IMR-90 (cell line): ENCODE measurements at regions not wholly inside any gene's neighbourhood (a gene's known extent, or its start where the extent isn't known, plus 50 kb on each side); places are given as distances from the start of the nearest gene placed in this dataset.

Experiments used
- ATAC-seq: fragments of 200-7000 bp; cut with Tn5 transposase; 2 replicates; pipeline ENCODE4 v1.9.1; 2020; ENCODE audit warnings: low read depth, mild to moderate bottlenecking, moderate library complexity
- BruUV-seq: library from RNA; stranded (reverse); fragments of 400-500 nt; replicated peaks from 2 replicates; lab custom pipeline; 2021; lab: Mats Ljungman, UMichigan
- CTCF ChIA-PET: fragments of 300-600 bp; formaldehyde crosslinking; extraction: SDS; loops from one replicate; lab custom pipeline; 2021; ENCODE audit warnings: antibody characterized with exemption; lab: Yijun Ruan, JAX
- POLR2A ChIA-PET: fragments of 300-600 bp; sonication (Branson Sonifier 250); formaldehyde crosslinking; loops from one replicate; lab custom pipeline; 2022; ENCODE audit warnings: antibody characterized with exemption; ENCODE audit not compliant: unreplicated experiment; lab: Charles Lee
- DNase-seq: peaks from one replicate; pipeline ENCODE4 v3.0.0; 2013
- H2AFZ ChIP-seq: replicated peaks from 2 replicates; pipeline ENCODE3; 2013; ENCODE audit warnings: low read length, mild to moderate bottlenecking; ENCODE audit not compliant: poor library complexity
- H2AK5ac ChIP-seq: 2 replicates; pipeline ENCODE4 v1.6.1; 2013; ENCODE audit warnings: low read depth, low read length, inconsistent platforms
- H2AK9ac ChIP-seq: replicated peaks from 2 replicates; pipeline ENCODE3; 2013; ENCODE audit warnings: mild to moderate bottlenecking, low read depth, low read length, moderate library complexity; ENCODE audit not compliant: poor library complexity
- H2BK120ac ChIP-seq: 2 replicates; pipeline ENCODE4 v1.6.1; 2013; ENCODE audit warnings: low read depth, low read length, inconsistent platforms
- H2BK15ac ChIP-seq: 3 replicates; pipeline ENCODE4 v1.6.1; 2013; ENCODE audit warnings: low read depth, low read length, inconsistent platforms
- H2BK20ac ChIP-seq: 2 replicates; pipeline ENCODE4 v1.6.1; 2013; ENCODE audit warnings: low read depth, mild to moderate bottlenecking, inconsistent platforms, low read length, moderate library complexity
- H2BK5ac ChIP-seq: 2 replicates; pipeline ENCODE4 v1.6.1; 2013; ENCODE audit warnings: mild to moderate bottlenecking, low read depth, low read length, inconsistent platforms; ENCODE audit not compliant: poor library complexity, severe bottlenecking
- H3K14ac ChIP-seq: replicated peaks from 2 replicates; pipeline ENCODE4 v1.6.1; 2013; ENCODE audit warnings: low read depth, low read length, inconsistent platforms
- H3K18ac ChIP-seq: 2 replicates; pipeline ENCODE4 v1.6.1; 2013; ENCODE audit warnings: low read depth, low read length, control low read depth
- H3K23ac ChIP-seq: 2 replicates; pipeline ENCODE4 v1.6.1; 2013; ENCODE audit warnings: low read depth, low read length, inconsistent platforms
- H3K27ac ChIP-seq: 2 replicates; pipeline ENCODE4 v1.5.1; 2013; ENCODE audit warnings: mild to moderate bottlenecking, control low read depth, low read length; ENCODE audit not compliant: insufficient read depth
- H3K27me3 ChIP-seq: 2 replicates; pipeline ENCODE4 v1.6.1; 2013; ENCODE audit warnings: low read length; ENCODE audit not compliant: control insufficient read depth, insufficient read depth
- H3K36me3 ChIP-seq: 2 replicates; pipeline ENCODE4 v1.6.1; 2013; ENCODE audit warnings: low read length, mixed read lengths; ENCODE audit not compliant: control insufficient read depth, insufficient read depth
- H3K4ac ChIP-seq: 2 replicates; pipeline ENCODE4 v1.6.1; 2013; ENCODE audit warnings: low read depth, low read length, inconsistent platforms
- H3K4me1 ChIP-seq: 2 replicates; pipeline ENCODE4 v1.6.1; 2013; ENCODE audit warnings: low read length, mixed read lengths; ENCODE audit not compliant: control insufficient read depth, insufficient read depth
- H3K4me2 ChIP-seq: 2 replicates; pipeline ENCODE4 v1.6.1; 2013; ENCODE audit warnings: low read depth, mild to moderate bottlenecking, control low read depth, low read length, moderate library complexity
- H3K4me3 ChIP-seq: 2 replicates; pipeline ENCODE4 v1.5.1; 2013; ENCODE audit warnings: low read depth, mild to moderate bottlenecking, control low read depth, low read length, moderate library complexity; ENCODE audit not compliant: insufficient read depth
- H3K56ac ChIP-seq: 2 replicates; pipeline ENCODE4 v1.6.1; 2013; ENCODE audit warnings: low read length, inconsistent platforms; ENCODE audit not compliant: insufficient read depth; ENCODE audit errors: extremely low read depth
- H3K79me1 ChIP-seq, 2 experiments: 2 replicates each; pipeline ENCODE4 v1.6.1; 2013; ENCODE audit warnings: low read length in 2 of 2, inconsistent platforms in 1 of 2, low read depth in 1 of 2
- H3K9ac ChIP-seq: 2 replicates; pipeline ENCODE4 v1.6.1; 2013; ENCODE audit warnings: low read depth, low read length, control low read depth
- H3K9me1 ChIP-seq: 2 replicates; pipeline ENCODE4 v1.6.1; 2013; ENCODE audit warnings: low read length, inconsistent platforms; ENCODE audit not compliant: insufficient read depth
- H3K9me3 ChIP-seq: 2 replicates; pipeline ENCODE4 v1.6.1; 2013; ENCODE audit warnings: low read length; ENCODE audit not compliant: control insufficient read depth, insufficient read depth
- H4K20me1 ChIP-seq: 2 replicates; pipeline ENCODE4 v1.6.1; 2013; ENCODE audit warnings: low read length, inconsistent platforms; ENCODE audit not compliant: insufficient read depth
- H4K5ac ChIP-seq: 2 replicates; pipeline ENCODE4 v1.6.1; 2013; ENCODE audit warnings: mild to moderate bottlenecking, low read depth, low read length, control low read depth
- H4K8ac ChIP-seq, 2 experiments: 2 replicates each; pipeline ENCODE4 v1.6.1; 2013; ENCODE audit warnings: low read depth in 2 of 2, low read length in 2 of 2, control low read depth in 1 of 2, inconsistent platforms in 1 of 2
- H4K91ac ChIP-seq: 2 replicates; pipeline ENCODE4 v1.6.1; 2013; ENCODE audit warnings: low read depth, low read length, inconsistent platforms; ENCODE audit not compliant: insufficient read depth
- CEBPB ChIP-seq: IDR thresholded peaks from 2 replicates; pipeline ENCODE4 v1.6.1; 2012; ENCODE audit warnings: low read depth, low read length, improper control_type of control experiment
- FOS ChIP-seq: fragments of 150-350 bp; IDR thresholded peaks from 2 replicates; pipeline ENCODE4 v1.6.1; 2016; ENCODE audit warnings: low read depth, low read length
- MAFK ChIP-seq: IDR thresholded peaks from 2 replicates; pipeline ENCODE4 v1.6.1; 2012; ENCODE audit warnings: low read depth, low read length, improper control_type of control experiment
- MAZ ChIP-seq: IDR thresholded peaks from 2 replicates; pipeline ENCODE4 v1.6.1; 2012; ENCODE audit warnings: low read depth, mild to moderate bottlenecking, low read length, improper control_type of control experiment, moderate library complexity, borderline replicate concordance
- NFE2L2 ChIP-seq: fragments of 150-350 bp; IDR thresholded peaks from 2 replicates; pipeline ENCODE4 v1.6.1; 2016; ENCODE audit warnings: low read depth, mild to moderate bottlenecking, low read length
- POLR2A ChIP-seq: IDR thresholded peaks from 2 replicates; pipeline ENCODE4 v1.6.1; 2012; ENCODE audit warnings: mild to moderate bottlenecking, low read depth, low read length
- RAD21 ChIP-seq: IDR thresholded peaks from 2 replicates; pipeline ENCODE4 v1.6.1; 2012; ENCODE audit warnings: low read length, improper control_type of control experiment
- RCOR1 ChIP-seq: IDR thresholded peaks from 2 replicates; pipeline ENCODE4 v1.6.1; 2012; ENCODE audit warnings: mild to moderate bottlenecking, low read length, improper control_type of control experiment; ENCODE audit not compliant: insufficient replicate concordance
- RFX5 ChIP-seq: IDR thresholded peaks from 2 replicates; pipeline ENCODE4 v1.8.0; 2012; ENCODE audit warnings: low read depth, mild to moderate bottlenecking, low read length, moderate library complexity
- WGBS, 2 experiments: methylation state at CpG; one replicate each; pipeline versions ENCODE4 v1.1.5 to v1.1.7; 2013; ENCODE audit warnings: missing lambda C conversion rate in 2 of 2; ENCODE audit not compliant: insufficient read length in 1 of 2; ENCODE audit errors: extremely low coverage in 2 of 2; 5-methylcytosine and 5-hydroxymethylcytosine counted together
- dilution Hi-C: fragments of 300-500 bp; cut with HindIII; formaldehyde crosslinking; loops from one replicate; pipeline ENCODE4 v1.14.3; 2018; ENCODE audit warnings: low sequenced_read_pairs; ENCODE audit not compliant: unreplicated experiment
- in situ Hi-C: fragments of 300-500 bp; cut with MboI; formaldehyde crosslinking; loops from 3 replicates; pipeline ENCODE4 v1.14.3; 2019; ENCODE audit warnings: low sequenced_read_pairs, inconsistent platforms, mixed read lengths
- intact Hi-C: fragments of 100-400 bp; cut with micrococcal nuclease; formaldehyde crosslinking; loops from 2 replicates; pipeline ENCODE4 v1.10.0; 2022
- TF ChIP-seq, protein P1 (sequence below): fragments of 150-350 bp; IDR thresholded peaks from 2 replicates; pipeline ENCODE4 v1.6.1; 2017; ENCODE audit warnings: mild to moderate bottlenecking, antibody characterized with exemption, low read length, low read depth
- TF ChIP-seq, protein P2 (sequence below): conservative IDR thresholded peaks from 2 replicates; pipeline ENCODE4 v1.5.1; 2012; ENCODE audit warnings: mild to moderate bottlenecking, low read depth, low read length, improper control_type of control experiment

DNA sequence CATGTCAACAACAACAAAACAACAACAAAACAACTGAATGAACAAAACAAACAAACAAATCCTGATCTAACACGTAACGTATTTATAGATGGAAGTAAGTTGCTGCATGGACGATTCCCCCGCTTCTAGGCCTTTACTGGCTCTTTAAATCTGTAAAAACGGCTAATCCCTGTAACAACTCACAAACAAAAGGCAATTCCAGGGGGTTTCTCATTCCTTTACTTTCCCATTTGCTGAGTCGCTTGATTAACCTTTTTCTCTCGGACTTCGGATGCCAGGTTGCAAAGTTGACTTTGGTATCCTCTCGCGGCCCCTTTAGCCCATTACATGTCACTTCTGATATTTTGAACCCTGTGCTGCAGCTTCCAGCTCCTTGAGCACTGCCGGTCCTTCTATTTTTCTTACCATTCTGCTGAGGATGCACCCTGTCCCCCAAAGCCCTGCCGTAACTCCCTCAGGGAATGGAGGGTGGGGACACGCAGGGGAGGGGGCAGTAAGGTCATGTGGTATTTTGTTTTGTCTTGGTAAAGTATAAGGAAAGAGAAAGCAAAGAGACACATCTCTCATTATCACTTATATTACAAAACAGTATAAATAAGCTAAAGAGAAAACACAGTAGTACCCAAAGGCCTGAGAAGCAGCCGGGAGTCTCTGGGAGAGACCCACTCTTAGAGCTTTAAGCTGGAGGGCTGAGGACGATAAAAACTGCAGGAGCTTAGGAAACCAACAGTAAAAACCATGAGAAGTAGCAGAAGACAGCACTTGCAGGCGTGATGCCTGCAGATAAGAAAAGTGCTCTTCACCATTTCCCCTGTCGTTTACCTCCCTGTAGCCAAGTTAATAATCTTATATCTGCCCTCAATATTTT lies 457.8 kb upstream of the ZNF717 start:
- BruUV-seq, result no TSS peak
- Histone ChIP-seq H4K91ac (no peak overlapping the region), H2AFZ (no peak overlapping the region), H3K9ac (no peak overlapping the region), H3K56ac (no peak overlapping the region), H3K27ac (no peak overlapping the region), H4K20me1 (no peaks in the 10 kb centered on the region), H2BK120ac (no peak overlapping the region), H3K4me3 (no peak overlapping the region), H2AK9ac (no peak overlapping the region), H2BK5ac (no peak overlapping the region), H3K9me3 (no peaks in the 10 kb centered on the region), H3K79me1 (no peaks in the 10 kb centered on the region), H2BK15ac (no peak overlapping the region), H3K18ac (no peak overlapping the region), H3K4me1 (no peaks in the 10 kb centered on the region), H3K9me1 (no peaks in the 10 kb centered on the region), H3K14ac (no peak overlapping the region), H3K4ac (no peak overlapping the region), H4K5ac (no peak overlapping the region), H3K36me3 (no peaks in the 10 kb centered on the region), H2AK5ac (no peak overlapping the region), H3K4me2 (no peak overlapping the region), H4K8ac (no peak overlapping the region), H3K23ac (no peak overlapping the region), H2BK20ac (no peak overlapping the region), H3K27me3 (no peaks in the 10 kb centered on the region; the same call in 1 of the 2 replicates)
- in situ Hi-C loops, result no loop called here
- ATAC-seq (no peak), DNase-seq (no peak)
- ChIA-PET POLR2A (no interaction called here), CTCF (no interaction called here)
- dilution Hi-C loops, result no loop called here
- TF ChIP-seq FOS, result no peak
- TF ChIP-seq CEBPB, result no peak
- TF ChIP-seq RCOR1, result no peak
- TF ChIP-seq NFE2L2, result no peak
- no peak for TF ChIP-seq RAD21
- TF ChIP-seq RFX5, result no peak
- no peak for TF ChIP-seq POLR2A
- TF ChIP-seq, protein P1, sequence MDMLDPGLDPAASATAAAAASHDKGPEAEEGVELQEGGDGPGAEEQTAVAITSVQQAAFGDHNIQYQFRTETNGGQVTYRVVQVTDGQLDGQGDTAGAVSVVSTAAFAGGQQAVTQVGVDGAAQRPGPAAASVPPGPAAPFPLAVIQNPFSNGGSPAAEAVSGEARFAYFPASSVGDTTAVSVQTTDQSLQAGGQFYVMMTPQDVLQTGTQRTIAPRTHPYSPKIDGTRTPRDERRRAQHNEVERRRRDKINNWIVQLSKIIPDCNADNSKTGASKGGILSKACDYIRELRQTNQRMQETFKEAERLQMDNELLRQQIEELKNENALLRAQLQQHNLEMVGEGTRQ, result no peak
- TF ChIP-seq, protein P2, sequence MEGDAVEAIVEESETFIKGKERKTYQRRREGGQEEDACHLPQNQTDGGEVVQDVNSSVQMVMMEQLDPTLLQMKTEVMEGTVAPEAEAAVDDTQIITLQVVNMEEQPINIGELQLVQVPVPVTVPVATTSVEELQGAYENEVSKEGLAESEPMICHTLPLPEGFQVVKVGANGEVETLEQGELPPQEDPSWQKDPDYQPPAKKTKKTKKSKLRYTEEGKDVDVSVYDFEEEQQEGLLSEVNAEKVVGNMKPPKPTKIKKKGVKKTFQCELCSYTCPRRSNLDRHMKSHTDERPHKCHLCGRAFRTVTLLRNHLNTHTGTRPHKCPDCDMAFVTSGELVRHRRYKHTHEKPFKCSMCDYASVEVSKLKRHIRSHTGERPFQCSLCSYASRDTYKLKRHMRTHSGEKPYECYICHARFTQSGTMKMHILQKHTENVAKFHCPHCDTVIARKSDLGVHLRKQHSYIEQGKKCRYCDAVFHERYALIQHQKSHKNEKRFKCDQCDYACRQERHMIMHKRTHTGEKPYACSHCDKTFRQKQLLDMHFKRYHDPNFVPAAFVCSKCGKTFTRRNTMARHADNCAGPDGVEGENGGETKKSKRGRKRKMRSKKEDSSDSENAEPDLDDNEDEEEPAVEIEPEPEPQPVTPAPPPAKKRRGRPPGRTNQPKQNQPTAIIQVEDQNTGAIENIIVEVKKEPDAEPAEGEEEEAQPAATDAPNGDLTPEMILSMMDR, result no peak
- no peak for TF ChIP-seq MAFK
- no peak for TF ChIP-seq MAZ
- intact Hi-C loops, result no loop called here
- WGBS, 2 experiments, result 79% methylated on average over 6 of the region's 17 CpGs; no CpG with 5 or more reads in 1 of the 2 experiments
